ENCODE measurements at regions not wholly inside any gene's neighbourhood (a gene's known extent, or its start where the extent isn't known, plus 50 kb on each side); places are given as distances from the start of the nearest gene placed in this dataset.
"Not testable (repeated sequence)": the region's sequence is repeated elsewhere in the genome, so short reads cannot be mapped to it uniquely, and the experiment has no call there.

DNA sequence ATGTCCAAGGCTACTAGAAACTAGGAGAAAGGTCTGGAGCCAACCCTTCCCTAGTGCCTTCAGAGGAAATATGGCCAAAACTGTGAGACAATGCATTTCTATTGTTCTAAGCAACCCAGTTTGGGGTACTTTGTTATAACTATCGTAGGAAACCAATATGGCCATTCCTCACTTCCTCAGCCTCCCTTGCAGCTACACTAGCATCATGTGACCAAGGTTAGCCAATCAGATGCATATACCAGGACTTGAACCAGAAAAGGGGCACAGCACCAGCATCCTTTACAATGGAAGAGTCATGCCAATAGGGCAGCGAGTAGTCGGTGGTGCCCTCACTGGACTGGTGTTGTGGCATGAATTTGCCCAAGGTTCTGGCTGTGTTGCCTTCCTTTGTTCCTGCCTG lies 464.0 kb downstream of the TMEM114 start:
- TF ChIP-seq EP300 (IDR thresholded peaks at IDR 0.05): no peak
- TF ChIP-seq, protein P1, sequence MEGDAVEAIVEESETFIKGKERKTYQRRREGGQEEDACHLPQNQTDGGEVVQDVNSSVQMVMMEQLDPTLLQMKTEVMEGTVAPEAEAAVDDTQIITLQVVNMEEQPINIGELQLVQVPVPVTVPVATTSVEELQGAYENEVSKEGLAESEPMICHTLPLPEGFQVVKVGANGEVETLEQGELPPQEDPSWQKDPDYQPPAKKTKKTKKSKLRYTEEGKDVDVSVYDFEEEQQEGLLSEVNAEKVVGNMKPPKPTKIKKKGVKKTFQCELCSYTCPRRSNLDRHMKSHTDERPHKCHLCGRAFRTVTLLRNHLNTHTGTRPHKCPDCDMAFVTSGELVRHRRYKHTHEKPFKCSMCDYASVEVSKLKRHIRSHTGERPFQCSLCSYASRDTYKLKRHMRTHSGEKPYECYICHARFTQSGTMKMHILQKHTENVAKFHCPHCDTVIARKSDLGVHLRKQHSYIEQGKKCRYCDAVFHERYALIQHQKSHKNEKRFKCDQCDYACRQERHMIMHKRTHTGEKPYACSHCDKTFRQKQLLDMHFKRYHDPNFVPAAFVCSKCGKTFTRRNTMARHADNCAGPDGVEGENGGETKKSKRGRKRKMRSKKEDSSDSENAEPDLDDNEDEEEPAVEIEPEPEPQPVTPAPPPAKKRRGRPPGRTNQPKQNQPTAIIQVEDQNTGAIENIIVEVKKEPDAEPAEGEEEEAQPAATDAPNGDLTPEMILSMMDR (IDR thresholded peaks at IDR 0.05): no peak
- no peak for TF ChIP-seq POLR2AphosphoS5 (IDR thresholded peaks at IDR 0.05)
- no peak for TF ChIP-seq POLR2A (IDR thresholded peaks at IDR 0.05; ENCODE audit: low read depth)
- H3K4me3 ChIP-seq: no peak overlapping the region
- H3K4me1 ChIP-seq: no peaks in the 10 kb centered on the region

DNA sequence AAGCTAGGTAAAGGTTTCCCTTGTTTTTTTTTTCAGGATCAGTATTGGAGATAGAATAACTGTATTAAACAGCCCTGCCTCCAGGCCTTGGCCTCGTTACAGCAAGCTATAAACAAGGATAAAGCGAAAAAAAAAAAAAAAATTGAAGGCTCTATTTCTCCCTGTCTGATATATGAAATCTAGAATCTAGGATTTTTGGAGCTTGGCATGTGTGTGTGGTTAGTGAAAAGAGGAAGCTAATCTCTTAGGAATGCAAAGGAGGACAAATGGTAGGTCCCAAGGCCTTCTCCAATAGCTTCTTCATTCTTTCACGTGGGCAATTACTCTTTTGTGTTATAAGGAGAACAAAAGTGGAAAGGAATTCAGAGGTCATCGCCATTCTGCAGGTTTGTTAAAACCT lies 470.3 kb downstream of the TMEM114 start:
- Histone ChIP-seq H3K9me3 (peaks cover 0 to 7% (median 0%) of the 10 kb centered on the region in 4 donors), H3K4me1 (no peaks in the 10 kb centered on the region), H3K4me3 (no peak overlapping the region), H3K27me3 (no peaks in the 10 kb centered on the region), H3K27ac (replicated peaks in 1 of 4) (no peak overlapping the region), H3K36me3 (no peaks in the 10 kb centered on the region)
- intact Hi-C loops (cut with DNase I): no loop called here
- WGBS: 72% methylated on average over 4 of the region's 4 CpGs
- no peak for DNase-seq (ENCODE audit: extremely low spot score)
- TF ChIP-seq POLR2A (IDR thresholded peaks at IDR 0.05; ENCODE audit: low read depth) (no peak), POLR2AphosphoS5 (IDR thresholded peaks at IDR 0.05) (no peak), EP300 (IDR thresholded peaks at IDR 0.05) (no peak)
- TF ChIP-seq, protein P1 (IDR thresholded peaks at IDR 0.05): no peak

More for the DNA sequence above, 464.0 kb downstream of the TMEM114 start:
- intact Hi-C loops (cut with DNase I): no loop called here
- no peaks in the 10 kb centered on the region for H3K27me3 ChIP-seq
- peaks cover 0 to 13% (median 4%) of the 10 kb centered on the region in 4 donors for H3K9me3 ChIP-seq
- no peaks in the 10 kb centered on the region for H3K36me3 ChIP-seq
- H3K27ac ChIP-seq (replicated peaks in 1 of 4): no peak overlapping the region
- WGBS: 88% methylated on average over 3 of the region's 3 CpGs
- DNase-seq (ENCODE audit: extremely low spot score): no peak

GRCh38 chr16:8115814-8116213 lies 474.5 kb downstream of the TMEM114 start:
- no peak for TF ChIP-seq POLR2AphosphoS5 (IDR thresholded peaks at IDR 0.05)
- Histone ChIP-seq H3K27me3 (no peaks in the 10 kb centered on the region), H3K4me1 (no peaks in the 10 kb centered on the region), H3K4me3 (no peak overlapping the region), H3K9me3 (peaks cover 0 to 15% (median 8%) of the 10 kb centered on the region in 4 donors), H3K27ac (replicated peaks in 1 of 4) (no peak overlapping the region), H3K36me3 (no peaks in the 10 kb centered on the region)
- 47% methylated on average over 2 of the region's 2 CpGs for WGBS
- intact Hi-C loops (cut with DNase I): no loop called here
- no peak for DNase-seq (ENCODE audit: extremely low spot score)

DNA sequence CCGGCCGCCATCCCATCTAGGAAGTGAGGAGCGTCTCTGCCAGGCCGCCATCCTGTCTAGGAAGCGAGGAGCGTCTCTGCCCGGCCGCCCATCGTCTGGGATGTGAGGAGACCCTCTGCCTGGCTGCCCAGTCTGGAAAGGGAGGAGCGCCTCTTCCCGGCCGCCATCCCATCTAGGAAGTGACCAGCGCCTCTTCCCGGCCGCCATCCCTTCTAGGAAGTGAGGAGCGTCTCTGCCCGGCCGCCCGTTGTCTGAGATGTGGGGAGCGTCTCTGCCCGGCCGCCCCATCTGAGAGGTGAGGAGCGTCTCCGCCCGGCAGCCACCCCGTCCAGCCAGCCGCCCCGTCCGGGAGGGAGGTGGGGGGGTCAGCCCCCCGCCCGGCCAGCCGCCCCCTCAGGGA lies 475.4 kb downstream of the TMEM114 start:
- H3K27me3 ChIP-seq; H3K9me3 ChIP-seq; intact Hi-C loops (cut with DNase I); H3K36me3 ChIP-seq; H3K4me1 ChIP-seq; DNase-seq (ENCODE audit: extremely low spot score); H3K4me3 ChIP-seq; H3K27ac ChIP-seq (replicated peaks in 1 of 4): not testable (repeated sequence)
- WGBS: 95% methylated on average over 21 of the region's 32 CpGs

- Histone ChIP-seq H3K36me3 (no peaks in the 10 kb centered on the region), H3K27me3 (no peaks in the 10 kb centered on the region), H3K4me3 (no peak overlapping the region), H3K27ac (replicated peaks in 1 of 4) (no peak overlapping the region), H3K9me3 (peaks cover 0 to 9% (median 8%) of the 10 kb centered on the region in 4 donors), H3K4me1 (no peaks in the 10 kb centered on the region)
- DNase-seq (ENCODE audit: extremely low spot score): no peak
- WGBS: 80% methylated on average over 3 of the region's 3 CpGs
- intact Hi-C loops (cut with DNase I): no loop called here
- TF ChIP-seq, protein P1 (IDR thresholded peaks at IDR 0.05): no peak
- TF ChIP-seq POLR2A (IDR thresholded peaks at IDR 0.05; ENCODE audit: low read depth) (no peak), POLR2AphosphoS5 (IDR thresholded peaks at IDR 0.05) (no peak), EP300 (IDR thresholded peaks at IDR 0.05) (no peak)
Measured at GRCh38 chr16:8113843-8114242, 476.5 kb downstream of the TMEM114 start.

Data from esophagus muscularis mucosa (tissue), 4 donors.